ENCODE measurements at regions not wholly inside any gene's neighbourhood (a gene's known extent, or its start where the extent isn't known, plus 50 kb on each side); places are given as distances from the start of the nearest gene placed in this dataset.

- DNase-seq (ENCODE audit: low read depth), result no peak
Observed at GRCh38 chr22:48858856-48859255, 968.8 kb downstream of the BRD1 start.

- DNase-seq (ENCODE audit: low read depth), result no peak
Observed at GRCh38 chr22:48858121-48858520, 969.6 kb downstream of the BRD1 start.

GRCh38 chr22:48857202-48857805 is 970.4 kb downstream of the BRD1 start:
- no peak for DNase-seq (ENCODE audit: low read depth)

GRCh38 chr22:48856308-48856615 is 971.4 kb downstream of the BRD1 start:
- no peak for DNase-seq (ENCODE audit: low read depth)

GRCh38 chr22:48855593-48856307 is 971.9 kb downstream of the BRD1 start:
- DNase-seq (ENCODE audit: low read depth), result no peak

GRCh38 chr22:48855013-48855412 is 972.7 kb downstream of the BRD1 start:
- no peak for DNase-seq (ENCODE audit: low read depth)

- DNase-seq (ENCODE audit: low read depth), result no peak
Observed at GRCh38 chr22:48853627-48854240, 973.9 kb downstream of the BRD1 start.

- no peak for DNase-seq (ENCODE audit: low read depth)
Observed at GRCh38 chr22:48851933-48852549, 975.6 kb downstream of the BRD1 start.

- no peak for DNase-seq (ENCODE audit: low read depth)
Observed at GRCh38 chr22:48850658-48851287, 976.9 kb downstream of the BRD1 start.

- no peak for DNase-seq (ENCODE audit: low read depth)
Observed at GRCh38 chr22:48849963-48850657, 977.6 kb downstream of the BRD1 start.

- no peak for DNase-seq (ENCODE audit: low read depth)
Observed at GRCh38 chr22:48849219-48849912, 978.3 kb downstream of the BRD1 start.

- DNase-seq (ENCODE audit: low read depth), result no peak
Observed at GRCh38 chr22:48846200-48846599, 981.5 kb downstream of the BRD1 start.

GRCh38 chr22:48845356-48845936 is 982.2 kb downstream of the BRD1 start:
- no peak for DNase-seq (ENCODE audit: low read depth)

- no peak for DNase-seq (ENCODE audit: low read depth)
Observed at GRCh38 chr22:48844056-48844675, 983.5 kb downstream of the BRD1 start.

GRCh38 chr22:48843640-48844039 is 984.0 kb downstream of the BRD1 start:
- no peak for DNase-seq (ENCODE audit: low read depth)

GRCh38 chr22:48842976-48843375 is 984.7 kb downstream of the BRD1 start:
- DNase-seq (ENCODE audit: low read depth), result no peak

GRCh38 chr22:48842583-48842945 is 985.1 kb downstream of the BRD1 start:
- DNase-seq (ENCODE audit: low read depth), result no peak

- no peak for DNase-seq (ENCODE audit: low read depth)
Observed at GRCh38 chr22:48841881-48842582, 985.6 kb downstream of the BRD1 start.
